22Rv1 (cell line): ENCODE measurements at regions not wholly inside any gene's neighbourhood (a gene's known extent, or its start where the extent isn't known, plus 50 kb on each side); places are given as distances from the start of the nearest gene placed in this dataset.

Source experiments
- ZFX ChIP-seq: fragments of 450-650 bp; IDR thresholded peaks from 2 replicates; pipeline ENCODE4 v1.6.1; 2017; ENCODE audit warnings: antibody characterized with exemption, borderline replicate concordance
- TF ChIP-seq, protein P1 (sequence below): fragments of 450-650 bp; IDR thresholded peaks from 2 replicates; pipeline ENCODE4 v1.5.1; 2017; ENCODE audit warnings: mild to moderate bottlenecking

DNA sequence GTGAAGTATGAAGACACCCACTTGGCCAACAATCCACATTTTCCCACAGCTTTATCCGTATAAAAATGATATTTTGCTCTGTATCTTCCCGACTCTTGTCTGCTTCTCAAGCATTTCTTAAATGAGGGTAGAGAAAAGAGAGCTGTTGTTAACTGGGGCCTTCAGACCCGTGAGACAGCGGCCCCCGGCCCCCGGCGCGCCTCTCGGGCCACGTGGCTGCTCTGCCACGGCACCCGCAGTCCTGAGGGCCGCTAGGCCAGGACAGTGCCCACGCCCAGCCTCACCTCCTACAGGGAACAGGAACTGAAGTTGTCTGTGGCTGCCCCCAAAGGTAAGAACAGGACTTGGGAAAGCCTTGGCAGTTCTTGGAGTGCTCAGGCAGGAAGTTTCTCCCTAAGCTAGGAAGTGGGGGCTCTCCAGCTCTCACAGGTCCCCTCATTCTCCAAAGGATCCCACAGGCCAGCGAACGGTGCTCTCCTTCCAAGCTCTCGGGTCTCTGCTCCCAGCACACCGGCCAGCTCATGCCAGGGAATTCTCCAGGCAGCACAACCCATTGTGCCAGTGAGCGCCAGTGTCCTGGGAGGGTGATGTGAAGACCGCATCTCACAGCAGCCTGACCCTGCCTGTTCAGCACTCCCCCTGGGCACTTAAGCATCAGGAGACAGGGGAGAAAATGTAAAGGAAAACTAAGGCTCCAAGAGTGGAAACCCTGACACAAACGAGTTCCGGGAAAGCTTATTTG, 230.3 kb upstream of the PFKP start:
- TF ChIP-seq, protein P1, sequence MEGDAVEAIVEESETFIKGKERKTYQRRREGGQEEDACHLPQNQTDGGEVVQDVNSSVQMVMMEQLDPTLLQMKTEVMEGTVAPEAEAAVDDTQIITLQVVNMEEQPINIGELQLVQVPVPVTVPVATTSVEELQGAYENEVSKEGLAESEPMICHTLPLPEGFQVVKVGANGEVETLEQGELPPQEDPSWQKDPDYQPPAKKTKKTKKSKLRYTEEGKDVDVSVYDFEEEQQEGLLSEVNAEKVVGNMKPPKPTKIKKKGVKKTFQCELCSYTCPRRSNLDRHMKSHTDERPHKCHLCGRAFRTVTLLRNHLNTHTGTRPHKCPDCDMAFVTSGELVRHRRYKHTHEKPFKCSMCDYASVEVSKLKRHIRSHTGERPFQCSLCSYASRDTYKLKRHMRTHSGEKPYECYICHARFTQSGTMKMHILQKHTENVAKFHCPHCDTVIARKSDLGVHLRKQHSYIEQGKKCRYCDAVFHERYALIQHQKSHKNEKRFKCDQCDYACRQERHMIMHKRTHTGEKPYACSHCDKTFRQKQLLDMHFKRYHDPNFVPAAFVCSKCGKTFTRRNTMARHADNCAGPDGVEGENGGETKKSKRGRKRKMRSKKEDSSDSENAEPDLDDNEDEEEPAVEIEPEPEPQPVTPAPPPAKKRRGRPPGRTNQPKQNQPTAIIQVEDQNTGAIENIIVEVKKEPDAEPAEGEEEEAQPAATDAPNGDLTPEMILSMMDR = no peak
- no peak for TF ChIP-seq ZFX
